Lower leg skin (tissue), 3 donors: ENCODE measurements at regions not wholly inside any gene's neighbourhood (a gene's known extent, or its start where the extent isn't known, plus 50 kb on each side); places are given as distances from the start of the nearest gene placed in this dataset.

Experiments used
- POLR2A ChIP-seq, 2 donors: fragments of 450-650 bp; IDR thresholded peaks; one replicate each; pipeline ENCODE4 v1.6.1; 2016 to 2017; ENCODE audit warnings: antibody characterized with exemption in 2 of 2, mild to moderate bottlenecking in 1 of 2, moderate library complexity in 1 of 2
- TF ChIP-seq, protein P1 (sequence below), 3 donors: fragments of 450-650 bp; IDR thresholded peaks; one replicate each; pipeline ENCODE4 v1.5.1; 2016; ENCODE audit warnings: antibody characterized with exemption in 3 of 3, mild to moderate bottlenecking in 3 of 3, moderate library complexity in 2 of 3

DNA sequence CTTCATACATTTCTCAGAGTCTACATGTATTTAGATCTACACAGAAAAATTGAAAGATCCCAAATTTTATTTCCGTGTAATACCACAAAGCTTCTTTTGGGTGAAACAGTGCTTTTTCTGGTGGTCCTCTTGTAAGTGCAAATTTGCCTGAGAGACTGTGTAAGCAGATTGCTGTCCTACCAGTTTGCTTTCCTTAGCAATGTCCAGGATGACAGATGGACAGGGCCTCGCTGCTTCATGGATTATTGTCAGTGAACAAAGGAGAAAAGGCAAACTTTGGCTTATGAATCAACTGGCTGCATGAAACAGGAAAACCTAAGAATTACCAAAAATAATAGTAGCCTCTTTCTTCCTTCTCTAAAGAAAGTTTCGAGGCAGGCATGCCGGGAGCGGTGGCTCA, 82.6 kb upstream of the UBE2E1 start:
- TF ChIP-seq POLR2A (IDR thresholded peaks at IDR 0.05) = no peak
- TF ChIP-seq, protein P1, sequence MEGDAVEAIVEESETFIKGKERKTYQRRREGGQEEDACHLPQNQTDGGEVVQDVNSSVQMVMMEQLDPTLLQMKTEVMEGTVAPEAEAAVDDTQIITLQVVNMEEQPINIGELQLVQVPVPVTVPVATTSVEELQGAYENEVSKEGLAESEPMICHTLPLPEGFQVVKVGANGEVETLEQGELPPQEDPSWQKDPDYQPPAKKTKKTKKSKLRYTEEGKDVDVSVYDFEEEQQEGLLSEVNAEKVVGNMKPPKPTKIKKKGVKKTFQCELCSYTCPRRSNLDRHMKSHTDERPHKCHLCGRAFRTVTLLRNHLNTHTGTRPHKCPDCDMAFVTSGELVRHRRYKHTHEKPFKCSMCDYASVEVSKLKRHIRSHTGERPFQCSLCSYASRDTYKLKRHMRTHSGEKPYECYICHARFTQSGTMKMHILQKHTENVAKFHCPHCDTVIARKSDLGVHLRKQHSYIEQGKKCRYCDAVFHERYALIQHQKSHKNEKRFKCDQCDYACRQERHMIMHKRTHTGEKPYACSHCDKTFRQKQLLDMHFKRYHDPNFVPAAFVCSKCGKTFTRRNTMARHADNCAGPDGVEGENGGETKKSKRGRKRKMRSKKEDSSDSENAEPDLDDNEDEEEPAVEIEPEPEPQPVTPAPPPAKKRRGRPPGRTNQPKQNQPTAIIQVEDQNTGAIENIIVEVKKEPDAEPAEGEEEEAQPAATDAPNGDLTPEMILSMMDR (IDR thresholded peaks at IDR 0.05) = no peak
